ENCODE measurements at regions not wholly inside any gene's neighbourhood (a gene's known extent, or its start where the extent isn't known, plus 50 kb on each side); places are given as distances from the start of the nearest gene placed in this dataset.
A peak's percentile ranks its signal among the peaks of the same experiment; 100 is the strongest.

DNA sequence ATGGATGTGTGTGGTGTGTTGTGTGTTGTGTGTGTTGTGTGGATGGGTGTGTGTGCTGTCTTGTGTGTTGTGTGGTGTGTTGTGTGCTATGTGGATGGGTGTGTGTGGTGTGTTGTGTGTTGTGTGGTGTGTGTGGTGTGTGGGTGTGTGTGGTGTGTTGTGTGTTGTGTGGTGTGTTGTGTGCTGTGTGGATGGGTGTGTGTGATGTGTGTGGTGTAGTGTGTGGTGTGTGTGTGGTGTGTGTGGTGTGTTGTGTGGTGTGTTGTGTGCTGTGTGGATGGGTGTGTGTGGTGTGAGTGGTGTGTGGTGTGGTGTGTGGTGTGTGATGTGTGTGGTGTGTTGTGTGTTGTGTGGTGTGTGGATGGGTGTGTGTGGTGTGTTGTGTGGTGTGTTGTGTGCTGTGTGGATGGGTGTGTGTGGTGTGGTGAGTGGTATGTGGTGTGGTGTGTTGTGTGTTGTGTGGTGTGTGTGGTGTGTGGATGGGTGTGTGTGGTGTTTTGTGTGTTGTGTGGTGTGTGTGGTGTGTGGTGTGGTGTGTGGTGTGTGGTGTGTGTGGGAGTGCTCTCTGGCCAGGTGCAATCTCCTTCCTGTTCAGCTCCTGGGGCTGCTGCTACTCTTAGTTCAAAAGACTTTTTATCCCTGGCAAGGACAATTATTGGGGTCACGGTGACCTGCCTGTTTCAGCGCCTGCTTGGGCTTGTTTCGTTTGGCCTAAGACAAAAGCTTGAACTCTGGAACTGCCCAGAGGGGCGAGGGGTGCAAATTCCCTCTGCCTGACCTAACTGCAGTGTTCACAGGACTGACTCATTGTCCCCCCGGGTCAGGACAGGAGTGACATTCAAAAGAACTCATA lies 101.1 kb downstream of the UBIAD1 start:
- DNase-seq = no peak

- DNase-seq = no peak
Measured at GRCh38 chr1:11374748-11375110, 101.7 kb downstream of the UBIAD1 start.

GRCh38 chr1:11377001-11377583 lies 101.9 kb upstream of the DISP3 start:
- DNase-seq = no peak

- no peak for DNase-seq
Measured at GRCh38 chr1:11377954-11378353, 101.0 kb upstream of the DISP3 start.

GRCh38 chr1:11379851-11380250 lies 99.1 kb upstream of the DISP3 start:
- no peak for DNase-seq

GRCh38 chr1:11380500-11380899 lies 98.5 kb upstream of the DISP3 start:
- no peak for DNase-seq

DNA sequence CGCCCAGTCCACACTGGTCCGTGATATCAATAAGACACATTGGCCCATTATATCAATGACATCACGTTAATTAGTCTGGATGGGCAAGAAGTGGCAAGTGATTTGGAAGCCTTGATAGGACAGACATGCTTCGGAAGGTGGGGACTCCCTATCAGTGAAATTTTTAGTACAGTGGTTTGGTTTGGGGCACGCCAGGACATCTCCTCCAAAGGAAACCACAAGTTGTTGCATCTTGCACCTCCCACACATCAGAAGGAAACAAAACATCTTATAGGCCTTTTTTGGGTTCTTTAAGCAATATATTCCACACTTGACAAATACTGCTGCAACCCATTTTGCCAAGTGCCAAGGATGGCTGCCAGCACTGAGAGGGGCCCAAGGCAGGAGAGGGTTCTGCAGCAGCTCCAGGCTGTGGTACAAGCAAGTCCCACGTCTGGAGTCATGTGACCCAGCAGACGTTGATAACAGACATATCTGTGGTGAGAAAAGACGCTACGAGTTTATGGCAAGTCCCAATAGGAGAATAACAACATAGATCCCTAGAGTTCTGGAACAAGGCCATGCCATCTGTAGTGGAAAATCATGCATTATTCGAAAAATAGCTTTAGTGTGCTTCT lies 95.3 kb upstream of the DISP3 start:
- no peak for DNase-seq

GRCh38 chr1:11384170-11384554 lies 94.8 kb upstream of the DISP3 start:
- DNase-seq = no peak

DNA sequence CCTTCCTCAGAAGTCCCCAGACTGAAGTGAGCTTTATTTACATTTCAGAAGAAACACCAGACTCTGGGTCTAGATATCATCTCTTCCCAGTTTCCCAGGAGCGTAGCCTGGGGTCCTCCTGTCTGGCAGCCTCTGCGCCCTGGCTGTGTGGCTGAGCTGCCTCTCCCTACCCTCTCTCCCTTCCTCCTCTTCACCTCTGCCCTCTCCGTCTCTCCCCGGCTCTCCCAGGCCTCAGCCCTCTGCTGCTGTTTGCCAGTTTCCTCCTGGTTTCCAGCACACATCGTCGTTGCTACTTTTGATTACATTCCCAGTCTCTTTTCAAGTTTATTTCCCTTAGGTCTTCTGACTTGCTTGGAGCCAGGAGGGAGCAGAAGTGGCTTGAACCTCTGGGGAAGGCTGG lies 91.1 kb upstream of the DISP3 start:
- DNase-seq = no peak

DNA sequence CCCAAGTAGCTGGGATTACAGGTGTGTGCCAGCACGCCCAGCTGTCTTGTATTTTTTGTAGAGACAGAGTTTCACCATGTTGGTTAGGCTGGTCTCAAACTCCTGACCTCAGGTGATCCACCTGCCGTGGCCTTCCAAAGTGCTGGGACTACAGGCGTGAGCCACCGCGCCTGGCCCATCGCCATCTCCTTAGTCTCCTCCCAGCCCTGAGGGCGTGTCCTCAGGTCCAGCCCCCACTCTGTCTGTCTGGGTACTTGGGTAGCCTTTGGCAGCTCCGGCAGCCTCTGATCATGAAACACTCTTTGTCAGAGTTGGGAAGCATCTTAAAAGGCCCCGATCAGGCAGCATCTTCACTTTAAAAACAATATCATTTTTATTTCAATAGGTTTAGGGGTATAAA lies 90.3 kb upstream of the DISP3 start:
- no peak for DNase-seq

DNA sequence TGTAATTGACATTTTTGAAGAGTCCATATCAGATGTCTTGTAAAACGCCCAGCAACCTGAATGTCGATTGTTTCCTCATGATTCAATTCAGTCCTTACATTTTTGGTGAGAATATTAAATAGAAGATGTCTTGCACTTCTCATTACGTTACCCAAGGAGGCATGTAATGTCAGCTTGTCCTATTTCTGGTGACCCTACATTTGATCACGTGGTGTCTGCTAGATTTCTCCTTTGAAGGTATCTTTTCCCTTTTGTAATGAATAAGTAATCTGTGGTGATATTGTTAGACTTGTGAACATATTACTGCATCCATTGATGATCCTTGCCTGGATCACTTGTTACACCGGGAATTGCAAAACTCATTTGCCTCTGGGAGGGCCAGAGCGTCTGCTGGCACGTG lies 87.6 kb upstream of the DISP3 start:
- DNase-seq = no peak

GRCh38 chr1:11391886-11392285 lies 87.1 kb upstream of the DISP3 start:
- DNase-seq = no peak

GRCh38 chr1:11394592-11395245 lies 84.2 kb upstream of the DISP3 start:
- DNase-seq = no peak

- no peak for DNase-seq
Measured at GRCh38 chr1:11395616-11396015, 83.3 kb upstream of the DISP3 start.

DNA sequence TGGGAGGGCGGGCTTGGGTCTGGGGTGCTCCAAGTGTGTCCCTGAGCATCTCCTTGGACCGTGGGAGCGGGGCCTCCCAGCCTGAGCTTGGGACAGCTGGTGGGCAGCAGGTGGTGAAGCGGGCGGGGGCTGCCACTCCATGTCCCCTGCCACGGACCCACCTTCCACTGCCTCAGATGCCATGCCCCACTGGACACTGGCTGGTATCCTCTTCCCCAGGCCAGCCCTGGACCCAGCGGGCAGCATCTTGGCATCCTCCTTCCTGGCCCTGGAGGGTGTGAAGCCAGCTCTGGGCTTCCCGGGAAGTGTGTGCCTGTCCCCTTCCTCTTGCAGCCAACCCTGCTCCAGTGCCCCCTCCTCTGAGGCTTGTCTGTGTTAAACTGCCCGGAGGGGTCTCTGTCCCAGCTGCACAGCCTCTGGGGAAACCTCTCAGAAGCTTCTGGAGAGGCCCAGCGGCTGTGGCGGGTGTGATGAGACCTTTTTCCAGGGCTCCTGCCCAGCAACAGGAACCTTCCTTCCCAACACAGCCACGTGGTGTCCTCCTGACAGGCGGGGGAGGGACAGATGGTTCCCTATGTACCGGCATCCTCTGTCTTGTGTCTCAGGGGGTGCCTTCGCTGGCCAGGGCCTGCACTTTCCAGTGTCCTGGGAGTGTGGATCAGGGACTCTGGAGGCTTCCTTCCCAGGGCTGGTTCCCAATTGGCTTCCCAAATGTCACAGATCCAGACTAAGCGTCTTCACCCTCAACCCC lies 81.6 kb upstream of the DISP3 start:
- DNase-seq = no peak

GRCh38 chr1:11399250-11399649 lies 79.7 kb upstream of the DISP3 start:
- DNase-seq = no peak

GRCh38 chr1:11400155-11400554 lies 78.8 kb upstream of the DISP3 start:
- no peak for DNase-seq

DNA sequence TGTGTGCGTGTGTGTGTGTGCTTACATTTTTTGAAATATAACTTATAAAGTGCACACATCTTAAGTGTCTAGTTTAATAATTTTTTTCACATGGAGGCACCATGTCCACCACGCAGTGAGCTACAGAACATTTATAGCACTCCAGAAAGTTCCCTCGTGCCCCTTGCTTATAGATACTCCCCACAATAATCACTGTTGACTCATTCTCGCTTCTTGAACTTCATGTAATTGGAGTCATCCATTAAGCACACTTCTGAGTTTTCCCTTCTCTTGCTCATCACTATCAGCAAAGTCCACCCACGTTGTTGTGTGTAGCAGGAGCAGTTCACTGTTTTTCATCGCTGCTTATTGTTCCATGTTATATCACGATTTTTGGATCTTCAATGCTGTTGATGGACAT lies 78.4 kb upstream of the DISP3 start:
- DNase-seq = no peak

DNA sequence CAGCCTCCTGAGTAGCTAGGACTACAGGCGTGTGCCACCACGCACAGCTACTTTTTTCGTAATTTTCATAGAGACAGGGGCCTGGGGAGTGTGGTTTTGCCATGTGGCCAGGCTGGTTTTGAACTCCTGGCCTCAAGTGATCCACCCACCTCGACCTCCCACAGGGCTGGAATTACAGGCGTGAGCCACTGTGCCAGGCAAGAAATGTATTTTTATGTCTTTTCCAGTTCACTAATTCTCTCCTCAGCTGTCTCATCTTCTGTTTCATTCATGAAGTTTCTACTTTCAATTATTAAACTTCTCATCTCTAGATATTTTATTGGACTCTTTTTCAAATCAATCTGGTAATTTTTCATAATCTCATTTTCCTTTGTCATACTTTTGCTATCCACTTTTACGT lies 72.1 kb upstream of the DISP3 start:
- DNase-seq = no peak

DNA sequence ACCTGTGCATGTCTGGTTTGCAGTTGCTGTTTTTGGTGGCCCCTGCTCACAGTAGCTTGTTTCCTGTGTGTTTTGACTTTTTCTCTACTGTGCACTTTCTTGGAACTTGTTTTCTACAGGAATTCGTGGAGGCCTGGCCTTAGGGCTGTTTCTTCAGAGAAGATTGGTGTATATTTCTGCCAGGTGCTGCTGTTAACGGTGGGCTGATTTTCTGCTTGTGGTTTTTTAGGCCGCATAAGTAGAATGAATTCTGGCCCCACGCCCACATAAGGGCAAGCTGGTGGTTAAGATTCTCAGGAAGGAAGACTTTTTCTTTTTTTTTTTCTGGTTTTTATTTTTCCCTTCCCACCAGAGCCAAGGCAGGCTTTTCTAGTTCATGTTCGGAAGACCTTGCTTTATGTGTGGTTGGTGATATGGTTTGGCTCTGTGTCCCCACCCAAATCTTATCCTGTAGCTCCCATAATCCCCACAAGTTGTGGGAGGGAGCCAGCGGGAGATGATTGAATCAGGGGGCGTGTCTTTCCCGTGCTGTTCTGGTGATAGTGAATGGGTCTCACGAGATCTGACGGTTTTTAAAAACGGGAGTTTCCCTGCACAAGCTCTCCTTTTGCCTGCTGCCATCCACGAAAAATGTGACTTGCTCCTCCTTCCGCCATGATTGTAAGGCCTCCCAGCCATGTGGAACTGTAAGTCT lies 71.5 kb upstream of the DISP3 start:
- peak; percentile 28 for DNase-seq

GRCh38 chr1:11412141-11412540 lies 66.8 kb upstream of the DISP3 start:
- no peak for DNase-seq

DNA sequence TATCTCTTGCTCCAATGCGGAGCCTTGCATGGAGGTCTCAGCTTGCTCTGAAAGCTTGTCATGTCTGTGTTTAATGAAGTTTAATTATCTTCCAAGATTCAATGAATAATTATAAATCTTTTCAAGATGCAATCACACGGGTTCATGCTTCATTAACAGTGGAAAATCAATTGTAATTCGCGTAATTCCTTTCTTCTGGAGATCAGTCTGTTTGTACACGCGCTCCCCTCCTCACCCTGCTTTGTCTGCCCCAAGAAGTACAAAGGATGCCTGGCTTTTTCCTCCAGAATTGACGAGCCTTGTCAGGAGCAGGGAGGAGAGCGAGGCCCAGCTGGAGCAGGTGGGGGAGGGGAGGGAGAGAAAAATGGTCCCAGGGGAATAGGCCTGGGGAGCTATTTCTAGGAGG lies 65.0 kb upstream of the DISP3 start:
- no peak for DNase-seq
